ENCODE measurements at regions not wholly inside any gene's neighbourhood (a gene's known extent, or its start where the extent isn't known, plus 50 kb on each side); places are given as distances from the start of the nearest gene placed in this dataset.

- TF ChIP-seq CDX4 (CRISPR knock-in tag; IDR thresholded peaks at IDR 0.05; ENCODE audit: borderline replicate concordance) (no peak), ZNF425 (CRISPR knock-in tag; conservative IDR thresholded peaks at IDR 0.05) (no peak), GABPB1 (CRISPR knock-in tag; IDR thresholded peaks at IDR 0.05) (no peak)
Measured at GRCh38 chr4:124053872-124054538, 657.4 kb downstream of the SPRY1 start (continued).

- DNase-seq (ENCODE audit: low spot score) (no peak), ATAC-seq (peak; percentile 22; the same call in 1 of the 2 replicates)
- Mint-ChIP-seq H3K36me3 (no peaks in the 10 kb centered on the region), H3K27ac (no peak overlapping the region), H3K27me3 (ENCODE audit: low read depth) (no peaks in the 10 kb centered on the region), H3K4me3 (no peak overlapping the region), H3K9me3 (peaks cover 9% of the 10 kb centered on the region), H3K4me1 (peaks cover 12% of the 10 kb centered on the region)
- ChIA-PET POLR2A (no interaction called here), CTCF (no interaction called here)
- TF ChIP-seq ATF1 (CRISPR knock-in tag; IDR thresholded peaks at IDR 0.05) = no peak
- no peak for TF ChIP-seq SMAD3 (CRISPR knock-in tag; IDR thresholded peaks at IDR 0.05; ENCODE audit: borderline replicate concordance)
- no peak for TF ChIP-seq CTCF (IDR thresholded peaks at IDR 0.05)
- no peak for TF ChIP-seq AR (CRISPR knock-in tag; IDR thresholded peaks at IDR 0.05)
- no peak for TF ChIP-seq OVOL2 (CRISPR knock-in tag; IDR thresholded peaks at IDR 0.05; ENCODE audit: borderline replicate concordance)
- TF ChIP-seq SOX15 (CRISPR knock-in tag; IDR thresholded peaks at IDR 0.05) = no peak
- no peak for TF ChIP-seq ESRRA (CRISPR knock-in tag; IDR thresholded peaks at IDR 0.05; ENCODE audit: borderline replicate concordance)
- TF ChIP-seq FOXP1 (CRISPR knock-in tag; IDR thresholded peaks at IDR 0.05; ENCODE audit: borderline replicate concordance) = no peak
- no peak for TF ChIP-seq FOXP4 (CRISPR knock-in tag; IDR thresholded peaks at IDR 0.05)
- no peak for TF ChIP-seq NR1H2 (CRISPR knock-in tag; IDR thresholded peaks at IDR 0.05)
- TF ChIP-seq E2F1 (CRISPR knock-in tag; IDR thresholded peaks at IDR 0.05) = no peak
- TF ChIP-seq ATF6 (CRISPR knock-in tag; IDR thresholded peaks at IDR 0.05) = no peak
- TF ChIP-seq ZNF512 (CRISPR knock-in tag; IDR thresholded peaks at IDR 0.05; ENCODE audit: borderline replicate concordance) = no peak
- no peak for TF ChIP-seq ZNF425 (CRISPR knock-in tag; conservative IDR thresholded peaks at IDR 0.05)
- TF ChIP-seq ZNF671 (CRISPR knock-in tag; IDR thresholded peaks at IDR 0.05) = no peak
Measured at GRCh38 chr4:124055336-124055735, 657.2 kb downstream of the ANKRD50 start.

Measured in WTC11 (cell line).